ENCODE measurements at regions not wholly inside any gene's neighbourhood (a gene's known extent, or its start where the extent isn't known, plus 50 kb on each side); places are given as distances from the start of the nearest gene placed in this dataset.

GRCh38 chr5:62985749-62986148 is 407.1 kb downstream of the LRRC70 start:
- Mint-ChIP-seq H3K4me3 (no peak overlapping the region), H3K9me3 (peaks cover 58% of the 10 kb centered on the region), H3K36me3 (peaks cover 2% of the 10 kb centered on the region), H3K4me1 (peaks cover 9% of the 10 kb centered on the region), H3K27me3 (ENCODE audit: low read depth) (no peaks in the 10 kb centered on the region), H3K27ac (no peak overlapping the region)
- DNase-seq (ENCODE audit: low spot score in 2 of 2, unreplicated experiment in 2 of 2): no peak
- TF ChIP-seq, protein P1, sequence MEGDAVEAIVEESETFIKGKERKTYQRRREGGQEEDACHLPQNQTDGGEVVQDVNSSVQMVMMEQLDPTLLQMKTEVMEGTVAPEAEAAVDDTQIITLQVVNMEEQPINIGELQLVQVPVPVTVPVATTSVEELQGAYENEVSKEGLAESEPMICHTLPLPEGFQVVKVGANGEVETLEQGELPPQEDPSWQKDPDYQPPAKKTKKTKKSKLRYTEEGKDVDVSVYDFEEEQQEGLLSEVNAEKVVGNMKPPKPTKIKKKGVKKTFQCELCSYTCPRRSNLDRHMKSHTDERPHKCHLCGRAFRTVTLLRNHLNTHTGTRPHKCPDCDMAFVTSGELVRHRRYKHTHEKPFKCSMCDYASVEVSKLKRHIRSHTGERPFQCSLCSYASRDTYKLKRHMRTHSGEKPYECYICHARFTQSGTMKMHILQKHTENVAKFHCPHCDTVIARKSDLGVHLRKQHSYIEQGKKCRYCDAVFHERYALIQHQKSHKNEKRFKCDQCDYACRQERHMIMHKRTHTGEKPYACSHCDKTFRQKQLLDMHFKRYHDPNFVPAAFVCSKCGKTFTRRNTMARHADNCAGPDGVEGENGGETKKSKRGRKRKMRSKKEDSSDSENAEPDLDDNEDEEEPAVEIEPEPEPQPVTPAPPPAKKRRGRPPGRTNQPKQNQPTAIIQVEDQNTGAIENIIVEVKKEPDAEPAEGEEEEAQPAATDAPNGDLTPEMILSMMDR (IDR thresholded peaks at IDR 0.05; ENCODE audit: unreplicated experiment): no peak

- TF ChIP-seq, protein P1 (IDR thresholded peaks at IDR 0.05; ENCODE audit: unreplicated experiment): no peak
- H3K9me3 Mint-ChIP-seq: peaks cover 26% of the 10 kb centered on the region
- DNase-seq (ENCODE audit: low spot score in 2 of 2, unreplicated experiment in 2 of 2): no peak
- H3K36me3 Mint-ChIP-seq: peaks cover 2% of the 10 kb centered on the region
- no peaks in the 10 kb centered on the region for H3K27me3 Mint-ChIP-seq (ENCODE audit: low read depth)
- H3K27ac Mint-ChIP-seq: no peak overlapping the region
- H3K4me1 Mint-ChIP-seq: peaks cover 19% of the 10 kb centered on the region
- no peak overlapping the region for H3K4me3 Mint-ChIP-seq
Observed at GRCh38 chr5:62982348-62982747, 403.7 kb downstream of the LRRC70 start.

- H3K27ac Mint-ChIP-seq: no peak overlapping the region
- TF ChIP-seq, protein P1 (IDR thresholded peaks at IDR 0.05; ENCODE audit: unreplicated experiment): no peak
- peaks cover 12% of the 10 kb centered on the region for H3K9me3 Mint-ChIP-seq
- H3K36me3 Mint-ChIP-seq: no peaks in the 10 kb centered on the region
- H3K4me1 Mint-ChIP-seq: peaks cover 23% of the 10 kb centered on the region
- H3K27me3 Mint-ChIP-seq (ENCODE audit: low read depth): no peaks in the 10 kb centered on the region
- no peak overlapping the region for H3K4me3 Mint-ChIP-seq
- DNase-seq (ENCODE audit: low spot score in 2 of 2, unreplicated experiment in 2 of 2): no peak
Observed at GRCh38 chr5:62980884-62981283, 402.3 kb downstream of the LRRC70 start.

DNA sequence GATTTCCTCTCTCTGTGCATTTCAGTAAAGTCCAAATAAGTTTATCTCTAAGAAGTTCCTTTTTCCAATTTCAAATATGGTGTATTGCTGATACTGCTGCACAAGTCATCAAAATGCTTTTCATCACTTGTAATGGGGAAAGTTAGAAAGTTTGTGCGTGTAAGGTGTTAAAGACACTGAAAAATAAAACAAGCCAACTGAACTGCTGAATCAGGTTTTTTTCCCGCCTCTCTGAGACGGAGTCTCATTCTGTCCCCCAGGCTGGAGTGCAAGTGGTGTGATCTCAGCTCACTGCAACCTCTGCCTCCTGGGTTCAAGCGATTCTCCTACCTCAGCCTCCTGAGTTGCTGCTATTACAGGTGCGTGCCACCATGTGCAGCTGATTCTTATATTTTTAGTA is 400.9 kb downstream of the LRRC70 start:
- Mint-ChIP-seq H3K27ac (no peak overlapping the region), H3K9me3 (no peaks in the 10 kb centered on the region), H3K4me3 (no peak overlapping the region), H3K4me1 (peaks cover 28% of the 10 kb centered on the region), H3K27me3 (ENCODE audit: low read depth) (no peaks in the 10 kb centered on the region), H3K36me3 (no peaks in the 10 kb centered on the region)
- DNase-seq (ENCODE audit: low spot score in 2 of 2, unreplicated experiment in 2 of 2): no peak
- TF ChIP-seq, protein P1 (IDR thresholded peaks at IDR 0.05; ENCODE audit: unreplicated experiment): no peak

GRCh38 chr5:62977661-62978060 is 399.0 kb downstream of the LRRC70 start:
- Mint-ChIP-seq H3K27ac (peak overlapping the region; percentile 47), H3K4me1 (peaks cover 37% of the 10 kb centered on the region), H3K27me3 (ENCODE audit: low read depth) (no peaks in the 10 kb centered on the region), H3K36me3 (no peaks in the 10 kb centered on the region), H3K9me3 (no peaks in the 10 kb centered on the region), H3K4me3 (no peak overlapping the region)
- DNase-seq (ENCODE audit: low spot score in 2 of 2, unreplicated experiment in 2 of 2): no peak
- TF ChIP-seq, protein P1 (IDR thresholded peaks at IDR 0.05; ENCODE audit: unreplicated experiment): no peak

DNA sequence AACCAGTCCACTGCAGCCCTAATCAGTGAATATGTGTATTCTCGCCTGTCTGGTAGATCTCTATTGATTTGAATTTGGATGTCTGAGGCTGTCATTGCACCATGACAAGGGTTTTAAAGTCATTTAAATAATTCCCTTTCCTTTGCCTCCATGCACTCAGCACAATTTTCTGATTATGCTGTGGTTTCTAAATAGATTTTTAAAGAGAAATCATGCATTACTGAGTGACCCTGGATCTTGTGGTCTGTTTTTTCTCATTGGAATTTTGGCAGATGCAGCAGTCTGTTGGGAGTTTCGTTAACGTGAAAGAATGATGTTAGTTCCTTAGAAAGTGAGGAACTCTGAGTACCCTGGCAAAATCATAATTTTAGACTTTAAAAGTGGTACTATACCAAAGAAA is 396.0 kb downstream of the LRRC70 start:
- H3K36me3 Mint-ChIP-seq: no peaks in the 10 kb centered on the region
- no peak for DNase-seq (ENCODE audit: low spot score in 2 of 2, unreplicated experiment in 2 of 2)

More for the DNA sequence above, 396.0 kb downstream of the LRRC70 start:
- TF ChIP-seq, protein P1 (IDR thresholded peaks at IDR 0.05; ENCODE audit: unreplicated experiment): no peak
- Mint-ChIP-seq H3K4me1 (peaks cover 28% of the 10 kb centered on the region), H3K9me3 (peaks cover 14% of the 10 kb centered on the region), H3K27me3 (ENCODE audit: low read depth) (no peaks in the 10 kb centered on the region), H3K27ac (peak overlapping the region; percentile 41), H3K4me3 (no peak overlapping the region)
